Transverse colon (tissue), 4 donors: ENCODE measurements at regions not wholly inside any gene's neighbourhood (a gene's known extent, or its start where the extent isn't known, plus 50 kb on each side); places are given as distances from the start of the nearest gene placed in this dataset.

Source experiments
- CTCF ChIP-seq, 5 experiments: fragments of 200-600 bp in 3 of 5; fragments of 450-650 bp in 2 of 5; sonication (generic) in 3 of 5; IDR thresholded peaks; 1 replicate in 2 of 5; 2 replicates in 3 of 5; pipeline ENCODE4 v1.5.1; 2016 to 2017; ENCODE audit warnings: antibody characterized with exemption in 5 of 5, inconsistent platforms in 3 of 5, mild to moderate bottlenecking in 2 of 5, moderate library complexity in 1 of 5
- EP300 ChIP-seq: sonication (generic); formaldehyde crosslinking; IDR thresholded peaks from one replicate; pipeline ENCODE4 v1.6.1; 2017; ENCODE audit warnings: antibody characterized with exemption, low read depth
- POLR2A ChIP-seq: fragments of 450-650 bp; IDR thresholded peaks from one replicate; pipeline ENCODE4 v1.6.1; 2016; ENCODE audit warnings: antibody characterized with exemption, mild to moderate bottlenecking, moderate library complexity
- POLR2AphosphoS5 ChIP-seq, 3 donors: sonication (generic); formaldehyde crosslinking; IDR thresholded peaks; one replicate each; pipeline ENCODE4 v1.6.1; 2016; ENCODE audit warnings: antibody characterized with exemption in 3 of 3

- TF ChIP-seq POLR2AphosphoS5 (IDR thresholded peaks at IDR 0.05) (no peak), POLR2A (no peak), CTCF (IDR thresholded peaks at IDR 0.05) (no peak), EP300 (no peak)
Measured at GRCh38 chr13:73248154-73248553, 189.3 kb downstream of the KLF5 start.
